ENCODE measurements at regions not wholly inside any gene's neighbourhood (a gene's known extent, or its start where the extent isn't known, plus 50 kb on each side); places are given as distances from the start of the nearest gene placed in this dataset.

DNA sequence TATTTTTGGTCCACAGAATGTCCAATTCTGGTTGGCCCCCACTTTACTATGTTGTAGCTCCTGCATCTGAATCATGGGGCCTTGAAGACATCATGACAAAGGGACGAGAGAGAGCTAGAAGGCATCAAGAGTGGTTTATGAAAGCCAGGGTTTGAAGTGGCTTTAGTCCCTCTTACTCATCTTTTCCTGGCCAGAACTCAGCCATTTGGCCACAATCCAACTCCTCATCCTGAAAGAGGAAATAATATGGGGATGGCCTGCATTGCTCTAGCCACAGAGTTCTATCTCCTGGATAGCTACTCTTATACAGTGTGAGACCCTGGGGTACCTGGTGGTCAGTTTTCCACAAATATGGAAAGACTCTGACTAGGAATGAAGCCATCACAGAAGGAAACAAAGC lies 418.9 kb downstream of the XPNPEP1 start:
- no peak for DNase-seq (ENCODE audit: low read depth)

DNA sequence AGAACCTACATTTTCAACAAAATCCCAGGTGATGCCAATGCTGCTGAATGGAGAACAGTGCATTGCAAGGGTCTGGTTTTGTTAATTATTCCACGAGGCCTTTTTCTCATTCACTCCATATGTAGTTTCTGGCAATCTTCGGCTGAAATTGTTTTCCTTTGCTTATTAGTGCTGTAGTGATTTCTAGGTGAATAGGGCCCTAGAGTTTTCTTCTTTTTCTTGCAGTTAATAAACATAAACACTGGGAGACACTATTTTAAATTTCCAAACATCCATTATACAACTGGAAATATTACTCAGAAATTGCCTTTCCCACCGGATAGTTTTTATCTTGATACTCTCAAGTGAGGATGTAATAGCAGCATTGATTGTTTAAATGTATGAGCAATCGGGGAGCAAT lies 435.6 kb downstream of the XPNPEP1 start:
- no peak for DNase-seq (ENCODE audit: low read depth)

DNA sequence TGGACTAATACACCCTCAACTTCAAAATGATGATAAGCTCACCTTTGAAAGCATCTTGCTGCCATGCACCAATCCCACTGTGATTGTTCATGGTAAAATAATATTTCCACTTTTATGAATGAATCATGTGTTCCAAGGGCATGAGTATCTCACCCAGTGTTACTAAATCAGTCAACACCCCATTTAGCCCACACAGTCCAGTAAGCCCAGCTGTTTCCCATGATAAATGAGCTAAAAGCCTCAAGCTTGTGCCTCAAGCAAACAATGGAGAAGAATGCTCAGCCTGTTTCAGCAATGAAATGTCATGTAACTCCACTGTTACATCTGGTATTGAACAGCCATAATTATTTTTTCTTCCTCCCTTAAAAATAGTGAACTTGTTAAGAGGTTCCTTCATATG lies 442.5 kb downstream of the XPNPEP1 start:
- no peak for DNase-seq (ENCODE audit: low read depth)

DNA sequence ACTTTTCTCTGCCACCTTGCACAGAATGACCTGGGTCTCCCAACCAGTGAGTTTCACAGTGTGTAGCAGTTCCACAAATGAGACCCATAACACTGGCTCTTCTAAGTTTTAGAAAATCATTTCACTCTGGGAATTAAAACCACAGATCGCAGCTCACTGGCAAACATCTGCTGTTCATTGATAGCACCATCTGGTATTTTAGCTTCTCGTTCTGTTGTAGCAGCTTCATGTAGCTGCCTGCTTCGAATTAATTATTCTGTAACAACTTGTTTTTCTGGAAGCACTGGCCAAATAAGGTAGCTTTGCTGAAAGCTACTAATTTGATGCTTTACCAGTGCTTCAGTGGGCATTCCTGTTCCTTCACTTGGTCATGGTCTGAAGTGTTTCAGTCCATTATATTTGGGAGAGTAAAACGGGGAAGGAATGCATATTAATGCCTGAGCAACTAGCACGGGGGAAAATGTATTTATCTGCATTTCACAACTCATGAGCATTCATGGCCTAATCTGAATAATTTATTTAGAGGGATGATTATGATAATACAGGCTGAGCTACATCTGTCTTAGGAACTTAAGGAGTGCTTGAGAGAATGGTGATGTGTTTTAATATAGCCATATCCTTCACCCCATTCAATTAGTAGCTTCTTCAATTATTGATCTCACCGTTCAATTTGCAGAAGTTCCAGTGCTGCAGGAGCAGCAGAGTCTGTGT lies 447.4 kb downstream of the XPNPEP1 start:
- no peak for DNase-seq (ENCODE audit: low read depth)

DNA sequence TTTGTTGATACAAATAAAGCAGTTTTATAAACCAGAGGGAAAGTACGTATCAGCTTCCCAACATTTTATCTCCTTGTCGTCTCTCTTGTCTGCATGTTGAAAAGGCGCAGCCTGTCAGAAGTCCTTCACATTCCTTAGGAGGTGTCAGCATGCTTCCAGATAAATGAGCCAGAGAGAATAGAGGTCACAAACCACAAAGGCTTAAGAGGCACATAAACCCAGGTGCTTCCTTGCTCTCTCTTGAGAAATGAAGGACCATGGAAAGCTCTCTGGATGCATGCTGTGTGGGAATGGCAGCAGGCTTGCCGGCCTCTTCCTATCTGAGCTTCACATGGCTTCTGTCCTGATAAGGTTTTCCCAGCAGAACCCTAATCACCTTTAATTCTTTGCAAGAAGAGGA lies 448.5 kb downstream of the XPNPEP1 start:
- DNase-seq (ENCODE audit: low read depth), result no peak

DNA sequence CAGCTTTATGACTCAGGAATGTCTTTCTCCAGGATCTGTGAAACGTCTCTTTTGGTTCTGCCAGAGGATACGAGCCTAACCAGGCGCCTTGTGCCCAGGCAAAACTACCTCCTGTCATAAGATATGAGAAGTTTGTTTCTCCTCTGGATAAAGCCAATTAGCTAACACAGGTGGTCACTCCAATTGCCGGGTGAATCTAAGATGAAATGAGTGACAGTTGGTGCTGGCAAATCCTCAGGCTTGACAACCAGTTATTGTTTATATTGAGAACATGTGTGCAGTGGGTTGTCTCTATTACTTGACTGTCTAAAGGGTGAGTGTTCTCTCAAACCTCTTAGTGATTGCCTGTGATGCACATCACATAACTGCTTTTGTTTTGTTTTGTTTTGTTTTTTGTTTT lies 449.1 kb downstream of the XPNPEP1 start:
- no peak for DNase-seq (ENCODE audit: low read depth)

DNA sequence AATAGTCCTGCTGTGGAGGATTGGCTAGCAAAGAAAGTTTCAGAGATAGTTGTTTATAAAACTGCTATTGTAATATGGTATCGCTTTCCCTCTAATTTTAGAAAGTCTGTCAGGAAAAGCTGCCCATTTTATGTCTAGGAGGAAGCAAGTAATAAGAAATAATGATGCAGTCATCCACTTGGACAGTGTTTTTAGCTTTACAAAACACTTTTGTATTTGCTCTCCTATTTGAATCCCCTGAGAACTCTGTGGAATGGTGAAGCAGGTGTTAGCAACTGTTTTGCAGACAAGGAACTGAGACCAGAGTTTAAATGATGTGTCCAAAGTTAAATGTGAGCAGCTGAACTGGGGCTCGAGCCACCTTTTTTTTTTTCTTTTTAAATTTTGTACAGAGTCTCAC lies 455.8 kb downstream of the XPNPEP1 start:
- DNase-seq (ENCODE audit: low read depth), result no peak

DNA sequence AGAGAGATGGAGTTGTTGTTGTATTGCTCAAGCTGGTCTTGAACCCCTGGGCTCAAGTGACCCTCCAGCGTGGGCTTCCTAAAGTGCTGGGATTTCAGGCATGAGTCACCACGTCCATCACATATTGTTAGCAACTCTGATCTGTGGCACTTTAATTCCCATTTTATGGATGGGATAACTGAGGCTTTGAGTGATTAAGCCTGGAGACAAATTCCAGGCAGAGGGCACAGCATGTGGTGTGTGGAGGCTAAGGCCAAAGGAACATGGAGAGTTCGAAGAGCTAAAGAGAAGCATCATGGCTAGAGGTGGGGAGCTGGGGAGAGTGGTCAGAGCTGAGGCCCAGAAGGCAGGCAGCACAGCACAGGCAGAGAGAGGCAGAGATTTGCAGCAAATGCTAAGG lies 458.4 kb downstream of the XPNPEP1 start:
- DNase-seq (ENCODE audit: low read depth), result no peak

DNA sequence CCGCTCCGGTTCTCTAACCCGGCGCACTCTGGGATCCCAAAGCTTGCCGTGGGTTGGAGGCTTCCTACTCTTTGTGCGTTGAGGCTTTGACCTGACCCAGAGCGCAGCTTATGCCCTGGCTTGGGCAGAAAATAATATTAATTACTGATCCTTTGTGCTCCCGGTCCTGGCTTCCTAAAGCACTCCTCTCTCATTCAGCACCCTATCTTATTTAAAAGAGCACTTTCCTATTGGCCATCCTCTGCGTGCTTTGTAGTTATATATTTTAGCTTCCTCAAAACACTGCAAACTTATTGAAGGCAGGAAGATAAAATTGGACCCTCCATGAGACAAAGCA lies 466.0 kb downstream of the XPNPEP1 start:
- DNase-seq (ENCODE audit: low read depth), result no peak

DNA sequence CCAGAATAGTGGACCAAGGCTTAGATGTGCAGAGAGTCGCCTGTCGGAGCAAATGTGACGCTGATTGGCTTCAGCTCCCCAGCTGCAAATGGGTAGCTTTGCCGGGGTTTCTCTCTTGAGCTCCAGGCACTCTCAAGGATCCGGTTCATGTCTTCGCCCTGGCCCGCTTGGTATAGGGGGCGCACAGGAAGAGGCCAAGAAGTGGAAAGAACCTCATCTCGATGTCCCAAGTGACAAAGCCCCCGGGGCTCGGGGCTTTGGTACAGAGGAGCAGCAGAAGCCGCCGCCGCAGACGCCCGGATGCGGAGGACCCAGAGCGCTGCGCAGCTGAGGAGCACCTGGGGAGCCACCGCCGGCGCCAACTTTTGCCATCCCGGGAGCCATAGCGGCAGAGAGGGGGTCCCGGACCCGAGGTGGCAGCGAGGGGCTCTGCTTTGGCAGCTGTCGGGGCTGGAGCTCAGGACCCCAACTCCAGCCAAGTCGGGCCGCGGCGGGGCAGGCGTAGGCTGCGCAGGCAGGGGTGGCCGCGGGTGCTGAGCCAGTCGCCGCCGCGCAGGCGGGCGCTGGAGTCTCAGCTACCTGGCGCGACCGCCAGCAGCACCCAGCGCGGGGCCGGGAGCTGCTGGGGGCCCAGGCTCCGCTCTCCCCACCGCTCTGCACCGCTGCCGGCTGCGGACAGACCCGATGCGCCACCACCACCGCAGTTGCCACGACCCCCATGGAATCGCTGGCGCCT lies 466.6 kb downstream of the XPNPEP1 start:
- no peak for DNase-seq (ENCODE audit: low read depth)

DNA sequence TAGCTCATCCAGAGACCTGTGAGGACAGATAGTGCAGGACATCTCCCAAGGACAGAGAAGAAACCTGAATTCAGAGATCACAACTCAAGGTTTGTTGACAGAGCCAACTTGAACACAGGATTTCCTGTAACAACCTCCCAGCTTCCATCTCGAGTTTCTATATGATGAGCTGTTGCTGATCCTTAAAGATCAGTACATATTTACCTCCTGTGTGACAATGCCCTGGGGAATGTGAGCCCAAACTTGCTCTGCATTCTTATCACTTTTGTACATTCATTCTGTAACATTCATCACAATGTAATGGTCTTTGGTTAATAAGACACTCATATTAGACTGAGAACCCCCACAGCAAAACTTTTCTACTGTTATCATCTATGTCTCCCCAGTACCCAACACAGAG lies 468.6 kb downstream of the XPNPEP1 start:
- DNase-seq (ENCODE audit: low read depth), result no peak

DNA sequence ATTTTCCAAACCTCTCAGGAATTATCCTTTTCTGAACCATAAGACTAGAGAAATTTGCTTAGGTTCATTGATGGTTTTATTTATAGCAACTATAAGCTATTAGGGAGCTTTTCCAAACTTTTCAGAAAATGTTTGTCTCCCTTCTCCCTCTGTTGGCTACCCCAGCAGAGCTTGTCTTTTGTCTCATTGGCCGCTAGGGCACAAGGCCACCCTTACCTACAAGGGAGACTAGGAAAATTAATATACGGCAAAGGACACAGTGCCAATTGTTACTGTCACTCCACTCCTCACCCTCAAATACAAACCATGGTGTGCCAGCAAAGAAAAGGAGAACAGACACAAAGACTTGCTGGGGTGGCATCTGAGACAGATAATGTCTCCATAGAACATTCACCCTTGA lies 471.4 kb downstream of the XPNPEP1 start:
- no peak for DNase-seq (ENCODE audit: low read depth)

DNA sequence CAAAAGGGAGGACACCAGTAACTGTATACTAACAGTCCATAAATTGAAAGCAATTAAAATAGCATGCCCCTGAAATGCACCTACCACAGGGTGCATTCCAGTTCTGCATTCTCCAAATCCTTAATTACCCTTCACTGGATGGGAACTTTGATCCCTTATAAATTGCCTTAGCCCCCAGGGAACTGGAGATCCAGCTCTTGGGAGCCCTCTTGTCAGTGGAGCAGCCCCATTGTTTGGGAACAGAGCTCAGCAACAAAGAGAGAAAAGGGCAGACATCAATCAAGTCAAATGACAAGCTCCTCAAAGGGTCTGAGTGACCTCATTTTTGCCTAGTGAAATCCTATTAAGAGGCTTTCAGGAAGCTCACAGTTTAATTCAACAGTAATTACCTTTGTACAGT lies 472.6 kb downstream of the XPNPEP1 start:
- no peak for DNase-seq (ENCODE audit: low read depth)

DNA sequence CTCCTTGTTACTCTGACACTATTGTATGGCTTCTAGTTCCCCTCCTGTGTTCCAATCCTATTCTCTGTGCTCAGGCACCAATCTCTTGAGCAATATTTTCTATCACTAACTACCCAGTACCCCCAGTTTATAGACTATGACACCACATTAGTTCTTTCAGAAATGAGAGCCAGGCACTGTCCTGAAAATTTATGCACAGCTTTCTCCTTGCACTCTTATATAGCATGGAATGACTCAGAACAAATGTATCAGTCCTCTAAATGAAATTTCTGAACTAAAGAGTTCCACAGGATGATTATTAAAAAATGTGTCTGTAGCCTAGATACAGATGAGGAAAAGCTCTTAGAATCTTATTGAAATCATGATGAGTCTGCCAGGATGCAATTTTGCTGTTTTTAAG lies 489.9 kb downstream of the XPNPEP1 start:
- no peak for DNase-seq (ENCODE audit: low read depth)

DNA sequence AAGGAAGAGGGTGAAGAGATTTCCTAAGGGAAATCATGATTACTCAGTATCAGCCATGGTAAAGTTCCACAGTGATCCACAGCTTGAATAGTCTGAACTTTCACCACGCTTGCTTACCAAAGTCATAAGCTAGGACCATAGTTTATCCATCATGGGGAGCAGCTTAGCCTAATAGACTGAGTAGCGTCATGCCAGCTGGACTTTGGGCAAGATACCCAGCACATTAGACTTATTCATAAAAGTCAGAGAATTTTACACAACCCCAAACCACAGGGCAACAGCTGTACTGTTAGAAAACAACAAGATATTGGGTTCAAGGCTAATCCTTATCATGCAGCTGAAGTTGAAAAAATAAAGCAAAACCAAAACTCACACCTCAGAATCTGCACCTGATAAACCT lies 491.0 kb downstream of the XPNPEP1 start:
- DNase-seq (ENCODE audit: low read depth), result no peak

DNA sequence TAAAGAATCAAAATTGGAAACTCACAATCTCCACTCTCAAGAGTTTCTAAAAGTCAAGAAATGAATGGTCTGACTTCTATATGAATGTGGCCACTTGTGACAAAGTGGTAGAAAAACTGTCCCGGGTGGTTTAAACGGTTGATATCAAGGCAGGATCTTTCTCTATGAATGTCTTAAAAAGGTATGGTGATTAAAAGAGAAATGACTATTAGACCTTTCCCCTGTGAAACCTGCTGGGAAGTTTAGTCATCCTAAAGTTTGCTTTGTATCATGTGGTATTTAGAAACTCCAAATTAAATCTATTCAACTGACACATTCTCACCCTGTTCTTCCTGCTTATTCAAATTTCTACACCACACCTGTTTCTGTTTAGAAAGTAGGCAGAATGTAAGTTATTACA lies 492.5 kb downstream of the XPNPEP1 start:
- DNase-seq (ENCODE audit: low read depth), result peak; percentile 56

DNA sequence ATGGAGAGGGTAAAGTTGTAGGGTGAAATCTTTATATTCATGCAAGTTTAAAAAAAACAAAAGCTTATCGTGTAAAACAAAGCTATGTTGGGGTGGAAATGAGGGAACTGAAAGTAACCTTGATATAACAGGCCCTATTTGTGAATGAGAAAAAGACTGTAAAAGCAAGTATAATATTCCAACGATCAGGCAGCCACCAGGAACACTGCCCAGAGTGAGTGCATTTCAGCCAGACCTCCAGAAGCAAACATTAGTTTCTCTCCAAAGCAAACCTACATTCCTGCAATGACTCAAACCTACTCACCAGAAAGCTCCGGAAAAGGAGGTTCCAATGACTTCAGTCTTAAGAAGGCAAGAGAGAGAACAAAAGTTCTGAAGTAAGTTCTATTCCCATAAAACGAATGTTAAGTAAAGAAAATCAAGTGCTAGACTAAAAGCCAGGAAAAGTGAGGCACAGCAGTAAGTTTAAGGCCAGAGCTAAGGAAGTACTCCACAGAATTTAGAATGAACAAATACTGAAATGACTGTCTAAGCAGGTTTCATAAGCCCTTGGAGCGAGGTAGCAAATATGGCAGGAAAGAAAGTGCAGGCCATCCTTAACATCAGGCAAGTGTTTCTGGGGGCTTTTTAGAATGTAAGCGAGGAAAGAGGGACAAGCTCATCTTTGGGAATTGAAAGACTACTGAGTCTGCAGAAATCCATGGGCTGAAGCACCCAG lies 493.1 kb downstream of the XPNPEP1 start:
- DNase-seq (ENCODE audit: low read depth), result peak; percentile 87

DNA sequence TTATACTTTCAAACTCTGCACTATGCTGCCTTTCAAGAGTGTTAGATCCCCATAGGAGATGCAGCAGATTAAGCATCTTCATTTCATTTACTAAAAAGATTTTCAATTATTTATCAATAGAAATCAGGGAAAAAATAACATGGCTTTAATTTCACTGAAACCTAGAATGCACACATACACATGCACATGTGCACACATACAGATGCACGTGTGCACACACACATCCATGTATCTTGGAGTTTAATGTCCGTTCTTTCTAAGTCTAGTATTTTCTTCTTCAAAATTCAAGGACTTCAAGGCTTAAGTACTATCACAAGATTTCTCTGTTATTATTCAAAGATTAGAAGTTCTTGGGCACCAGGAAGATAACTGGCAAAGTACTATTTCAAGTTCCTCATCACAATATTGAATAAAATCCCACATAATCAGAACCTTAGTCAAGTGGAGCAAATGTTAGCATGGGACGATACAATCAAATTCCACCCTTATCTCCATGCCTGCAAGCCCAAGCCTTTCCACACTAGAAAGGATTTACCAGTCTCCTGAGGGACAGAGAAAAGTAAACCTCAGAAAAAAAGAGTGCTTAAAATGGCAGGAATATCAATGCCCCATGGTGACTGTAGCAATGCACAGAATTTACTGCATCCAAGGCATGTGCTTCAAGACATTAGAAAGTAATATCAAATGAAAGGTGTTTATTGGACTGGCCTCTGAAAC lies 494.4 kb downstream of the XPNPEP1 start:
- no peak for DNase-seq (ENCODE audit: low read depth)

DNA sequence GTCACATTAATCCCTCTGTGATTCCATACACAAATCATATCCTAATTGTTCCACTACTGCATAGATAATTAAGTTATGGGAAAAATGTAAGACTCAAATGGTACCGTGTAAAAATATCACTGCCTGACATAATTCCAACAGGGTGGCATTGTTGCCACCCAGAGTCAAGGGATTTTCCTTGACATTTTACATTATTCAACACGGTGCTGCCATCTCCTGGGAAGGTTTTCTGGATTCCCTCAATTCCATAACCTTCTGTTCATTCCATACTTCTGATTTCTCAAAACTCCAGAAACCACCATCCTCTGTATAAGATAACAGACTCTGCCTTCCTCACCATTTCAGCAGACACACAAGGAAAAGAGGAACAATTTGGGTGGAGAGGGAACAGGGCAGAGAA lies 495.9 kb downstream of the XPNPEP1 start:
- DNase-seq (ENCODE audit: low read depth), result peak; percentile 22

DNA sequence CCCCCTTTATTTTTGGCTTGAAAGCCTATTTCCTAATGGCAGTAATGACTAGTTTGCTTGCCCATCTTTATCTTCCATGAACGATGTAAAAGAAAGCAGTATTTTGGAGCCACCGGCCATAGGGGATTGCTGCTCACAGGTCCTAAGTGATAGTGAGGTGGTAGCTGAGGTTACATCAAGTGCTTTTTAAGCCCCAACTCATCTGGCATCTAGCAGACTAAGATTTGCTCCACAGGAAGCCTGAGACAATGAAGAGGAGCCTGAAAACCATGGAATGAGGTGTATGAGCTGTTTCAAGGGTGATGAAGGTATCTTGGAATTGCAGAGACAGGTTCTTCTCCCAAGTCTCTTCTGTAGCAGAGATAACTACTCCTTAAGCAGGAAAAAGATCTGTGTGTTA lies 496.3 kb downstream of the XPNPEP1 start:
- DNase-seq (ENCODE audit: low read depth), result no peak

DNA sequence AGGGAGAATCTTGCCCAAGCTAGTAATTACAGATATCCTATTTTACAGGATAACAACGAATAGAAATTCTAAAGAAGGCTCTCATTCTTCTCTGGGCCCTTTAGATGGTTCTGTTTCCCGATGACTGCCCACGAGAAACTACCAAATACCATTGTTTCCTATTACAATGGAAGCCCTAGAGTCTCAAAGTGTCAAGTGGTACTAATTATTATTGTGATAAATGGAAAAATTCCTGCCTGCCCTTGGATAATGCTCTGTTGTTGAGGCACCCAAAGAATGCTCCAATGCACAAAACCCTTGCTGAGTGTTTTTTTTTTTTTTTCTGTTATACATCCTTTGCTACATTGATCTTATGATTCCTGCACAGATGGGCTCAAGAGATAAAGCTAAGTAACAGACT lies 504.5 kb downstream of the XPNPEP1 start:
- no peak for DNase-seq (ENCODE audit: low read depth)

DNA sequence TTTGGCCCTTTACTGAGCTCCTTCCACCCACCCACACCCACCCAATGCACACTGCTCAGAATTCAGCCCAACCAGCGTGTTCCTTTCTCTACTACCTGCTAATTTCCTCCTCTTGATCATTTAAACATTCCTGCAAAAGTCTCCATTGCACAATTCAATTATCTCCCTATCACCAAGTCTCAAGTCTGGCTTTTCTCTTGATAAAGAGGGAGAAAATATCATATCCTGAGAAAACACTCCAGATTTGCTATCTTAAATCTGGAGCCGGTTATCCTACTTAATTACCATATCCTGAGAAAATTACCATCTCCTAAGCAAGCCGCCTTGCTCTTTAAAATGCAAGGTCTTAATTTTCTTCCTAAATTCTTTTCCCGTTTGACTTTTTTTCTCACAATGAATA lies 505.5 kb downstream of the XPNPEP1 start:
- DNase-seq (ENCODE audit: low read depth), result no peak

DNA sequence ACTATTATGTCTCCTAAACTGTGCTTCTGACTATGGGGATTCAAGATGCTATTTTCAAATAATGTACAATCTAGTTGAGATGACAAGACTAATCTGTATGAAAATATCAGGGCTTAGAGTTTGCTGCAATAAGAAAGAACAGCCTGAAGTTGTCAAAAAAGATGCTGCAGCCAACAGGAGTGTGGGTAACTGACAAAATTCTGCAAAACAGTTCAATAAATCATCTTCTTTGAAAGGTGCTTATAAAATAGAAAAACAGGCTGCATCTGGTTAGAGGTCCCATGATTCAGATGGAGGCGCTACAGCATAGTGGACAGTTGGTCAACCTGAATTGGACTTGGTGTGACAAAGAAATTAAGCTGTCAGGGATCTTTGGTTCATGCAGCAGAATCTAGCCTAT lies 511.0 kb downstream of the XPNPEP1 start:
- no peak for DNase-seq (ENCODE audit: low read depth)
